Loucy (cell line): ENCODE measurements at regions not wholly inside any gene's neighbourhood (a gene's known extent, or its start where the extent isn't known, plus 50 kb on each side); places are given as distances from the start of the nearest gene placed in this dataset.

Experiments
- CTCF ChIP-seq: fragments of 200-600 bp; sonication (generic); conservative IDR thresholded peaks from 2 replicates; pipeline ENCODE4 v1.5.1; 2014; ENCODE audit warnings: mild to moderate bottlenecking, antibody characterized with exemption, low read length
- EZH2phosphoT487 ChIP-seq: fragments of 200-600 bp; IDR thresholded peaks from 2 replicates; pipeline ENCODE4 v1.6.1; 2018; ENCODE audit warnings: antibody characterized with exemption, mild to moderate bottlenecking, moderate library complexity, borderline replicate concordance

- no peak for TF ChIP-seq CTCF
- TF ChIP-seq EZH2phosphoT487: no peak
Observed at GRCh38 chr6:5946701-5947100, 60.0 kb downstream of the NRN1 start.
